ENCODE measurements at regions not wholly inside any gene's neighbourhood (a gene's known extent, or its start where the extent isn't known, plus 50 kb on each side); places are given as distances from the start of the nearest gene placed in this dataset.
"Not testable (repeated sequence)": the region's sequence is repeated elsewhere in the genome, so short reads cannot be mapped to it uniquely, and the experiment has no call there.

- TF ChIP-seq SP1 (IDR thresholded peaks at IDR 0.05); FOXK2 (IDR thresholded peaks at IDR 0.05); LEF1 (IDR thresholded peaks at IDR 0.05; ENCODE audit: borderline replicate concordance); BHLHE40 (IDR thresholded peaks at IDR 0.05; ENCODE audit: borderline replicate concordance); FOXM1 (IDR thresholded peaks at IDR 0.05; ENCODE audit: borderline replicate concordance): not testable (repeated sequence)
Observed at GRCh38 chr14:55839301-55839947, 259.4 kb downstream of the KTN1 start.

All from HEK293T (cell line).